HL-60 (cell line): ENCODE measurements at regions not wholly inside any gene's neighbourhood (a gene's known extent, or its start where the extent isn't known, plus 50 kb on each side); places are given as distances from the start of the nearest gene placed in this dataset.

Source experiments
- DNase-seq, 2 experiments: peaks; one replicate each; pipeline ENCODE4 v3.0.0-alpha.2; 2010 to 2020; ENCODE audit warnings: low read depth in 1 of 2, low spot score in 1 of 2
- H3K27ac ChIP-seq: fragments of 250-450 bp; sonication (Bioruptor Pico); replicated peaks from 2 replicates; pipeline ENCODE4 v1.5.1; 2020; ENCODE audit warnings: mild to moderate bottlenecking, moderate library complexity
- H3K27me3 ChIP-seq: fragments of 250-450 bp; sonication (Bioruptor Pico); 2 replicates; pipeline ENCODE4 v1.5.1; 2021; ENCODE audit warnings: mild to moderate bottlenecking, moderate library complexity; ENCODE audit not compliant: insufficient read depth, poor library complexity, severe bottlenecking
- H3K4me3 ChIP-seq: replicated peaks from 2 replicates; pipeline ENCODE4 v1.5.1; 2011; ENCODE audit warnings: mild to moderate bottlenecking, control low read depth, low read length; ENCODE audit not compliant: insufficient read depth
- CTCF ChIP-seq: IDR thresholded peaks from one replicate; pipeline ENCODE4 v1.5.1; 2011; ENCODE audit warnings: low read length, control low read depth, inconsistent platforms; ENCODE audit not compliant: insufficient read depth
- GABPA ChIP-seq: IDR thresholded peaks from 2 replicates; pipeline ENCODE4 v1.6.1; 2012; ENCODE audit warnings: low read depth
- POLR2AphosphoS5 ChIP-seq: IDR thresholded peaks from 2 replicates; pipeline ENCODE4 v1.6.1; 2012; ENCODE audit warnings: low read depth
- REST ChIP-seq: IDR thresholded peaks from 2 replicates; pipeline ENCODE4 v1.6.1; 2012; ENCODE audit warnings: low read depth; ENCODE audit not compliant: insufficient replicate concordance
- SPI1 ChIP-seq: IDR thresholded peaks from 2 replicates; pipeline ENCODE4 v1.6.1; 2012; ENCODE audit warnings: low read depth, mild to moderate bottlenecking, borderline replicate concordance

GRCh38 chr4:13888112-13888511 lies 260.6 kb upstream of the BOD1L1 start:
- H3K4me3 ChIP-seq, result no peak overlapping the region
- no peak for DNase-seq
- H3K27me3 ChIP-seq, result no peaks in the 10 kb centered on the region
- TF ChIP-seq SPI1 (no peak), GABPA (no peak), REST (no peak), POLR2AphosphoS5 (no peak), CTCF (no peak)
- no peak overlapping the region for H3K27ac ChIP-seq

- Histone ChIP-seq H3K4me3 (no peak overlapping the region), H3K27ac (no peak overlapping the region), H3K27me3 (no peaks in the 10 kb centered on the region)
- DNase-seq, result no peak
- TF ChIP-seq POLR2AphosphoS5, result no peak
- no peak for TF ChIP-seq SPI1
These were observed 264.0 kb upstream of the BOD1L1 start for GRCh38 chr4:13891544-13891939.

- no peak overlapping the region for H3K27ac ChIP-seq
- DNase-seq, result no peak
- no peak overlapping the region for H3K4me3 ChIP-seq
- TF ChIP-seq POLR2AphosphoS5 (no peak), REST (no peak), GABPA (no peak), CTCF (no peak), SPI1 (no peak)
- H3K27me3 ChIP-seq, result no peaks in the 10 kb centered on the region
These were observed 265.2 kb upstream of the BOD1L1 start for GRCh38 chr4:13892739-13893105.

GRCh38 chr4:13893211-13893610 lies 265.7 kb upstream of the BOD1L1 start:
- Histone ChIP-seq H3K27me3 (no peaks in the 10 kb centered on the region), H3K4me3 (no peak overlapping the region), H3K27ac (no peak overlapping the region)
- DNase-seq, result no peak
- no peak for TF ChIP-seq CTCF
- TF ChIP-seq GABPA, result no peak
- TF ChIP-seq REST, result no peak
- no peak for TF ChIP-seq SPI1
- no peak for TF ChIP-seq POLR2AphosphoS5
